HG02981 (cell line): ENCODE measurements at regions not wholly inside any gene's neighbourhood (a gene's known extent, or its start where the extent isn't known, plus 50 kb on each side); places are given as distances from the start of the nearest gene placed in this dataset.
"Not testable (repeated sequence)": the region's sequence is repeated elsewhere in the genome, so short reads cannot be mapped to it uniquely, and the experiment has no call there.

Experiments
- ATAC-seq: cut with Tn5 transposase; IDR thresholded peaks from one replicate; pipeline ENCODE4 v1.9.1; 2021; ENCODE audit warnings: mild to moderate bottlenecking, moderate library complexity; ENCODE audit not compliant: unreplicated experiment

DNA sequence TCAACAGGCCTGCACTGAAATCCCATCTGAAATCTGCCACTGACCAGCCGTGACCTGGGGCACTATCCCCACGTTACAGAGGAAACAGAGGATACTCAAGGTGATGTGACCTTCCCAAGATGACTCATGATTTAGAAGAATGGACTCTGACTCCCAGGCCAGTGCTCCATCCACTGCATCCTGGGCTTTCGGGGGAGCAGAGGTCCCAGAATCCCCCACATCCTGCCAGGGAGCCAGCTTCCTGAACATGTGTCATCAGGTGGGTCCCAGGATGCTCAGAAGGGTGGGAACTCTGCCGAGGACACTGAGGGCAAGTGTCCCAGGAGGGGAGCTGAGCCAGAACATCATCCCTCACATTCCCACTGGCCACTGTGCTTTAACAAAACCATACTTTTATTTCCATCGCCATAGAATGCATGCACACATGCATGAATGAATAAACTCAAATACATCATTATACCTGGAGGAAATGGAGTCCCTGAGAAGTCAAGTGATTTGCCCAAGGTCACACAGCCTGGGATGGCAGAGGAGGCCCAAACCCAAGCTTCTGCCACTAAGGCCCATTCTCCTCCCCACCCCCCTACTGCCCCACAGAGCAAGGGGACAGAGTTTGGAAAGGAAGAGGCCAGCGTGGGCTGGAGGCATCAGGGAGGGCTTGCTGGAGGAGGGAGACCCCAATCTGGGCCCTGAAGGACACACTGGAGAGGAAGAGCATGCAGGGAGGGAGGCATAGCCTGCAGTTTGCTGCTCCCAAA is 189.4 kb downstream of the MATN1 start:
- ATAC-seq = no peak

DNA sequence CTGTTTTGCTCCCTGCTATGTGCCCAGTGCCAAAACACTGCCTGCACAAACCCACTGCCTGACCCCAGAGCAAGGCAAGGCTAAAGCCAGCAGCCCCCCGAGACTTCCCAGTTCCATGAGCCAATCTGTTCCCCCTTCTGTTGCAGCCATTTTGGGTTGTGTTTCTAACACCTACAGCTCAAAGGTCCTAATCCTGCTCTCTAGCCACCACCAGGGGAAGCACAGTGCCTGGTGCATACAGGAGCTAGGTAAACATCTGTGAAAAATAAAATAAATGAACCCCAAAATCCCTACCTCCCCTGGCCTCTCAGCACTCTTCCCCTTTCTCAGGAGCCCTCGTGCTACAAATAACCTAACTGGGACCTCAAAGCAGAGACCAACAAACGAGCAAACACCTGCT is 190.2 kb downstream of the MATN1 start:
- no peak for ATAC-seq

DNA sequence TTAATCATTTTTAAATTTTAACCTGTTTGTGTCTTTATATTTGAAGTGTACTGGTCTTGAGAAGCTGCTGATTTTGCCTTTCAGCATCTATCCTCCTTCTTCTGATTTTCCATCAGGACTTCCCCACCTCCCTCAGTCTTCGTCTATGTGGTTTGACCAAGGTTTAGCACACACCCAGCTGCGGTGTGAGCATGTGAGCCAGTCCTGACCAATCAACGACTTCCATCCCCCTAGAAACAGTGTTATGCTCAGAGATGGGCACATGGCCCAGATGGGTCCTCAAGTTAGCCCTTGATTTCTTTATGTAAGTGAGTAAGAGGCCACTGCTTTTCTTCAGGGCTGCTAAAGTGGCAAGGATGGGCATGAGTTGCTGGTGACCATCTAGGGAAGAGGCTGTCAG is 190.8 kb downstream of the MATN1 start:
- ATAC-seq = no peak

DNA sequence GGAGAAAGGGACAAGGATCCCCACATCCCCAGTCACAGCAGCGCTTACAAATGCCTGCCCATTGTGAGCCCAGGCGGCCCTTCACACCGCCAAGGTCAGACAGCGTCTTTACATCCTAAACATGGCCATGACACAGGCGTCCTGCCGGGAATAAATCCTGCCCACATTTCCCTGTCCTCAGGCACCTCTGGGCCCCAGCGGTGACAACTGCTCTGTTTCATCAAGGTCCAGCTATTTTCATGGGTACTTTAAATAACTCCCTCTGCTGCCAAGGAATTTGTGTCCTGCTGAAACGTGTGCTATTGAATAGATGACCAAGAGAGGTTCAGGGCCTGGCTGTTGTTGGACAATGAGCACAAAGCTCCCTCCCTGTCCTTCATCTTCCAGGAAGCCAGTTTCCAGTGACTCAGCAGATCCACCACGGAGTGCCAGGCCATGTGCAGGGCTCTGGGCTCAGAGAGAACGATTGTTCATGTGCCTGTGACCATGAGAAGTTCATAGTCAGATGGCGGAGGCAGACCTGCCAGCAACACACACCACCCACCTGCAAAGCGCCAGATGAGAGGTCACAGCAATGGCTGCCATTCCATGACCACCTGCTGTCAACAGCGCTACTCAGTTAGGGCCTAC is 195.8 kb downstream of the MATN1 start:
- ATAC-seq = no peak

DNA sequence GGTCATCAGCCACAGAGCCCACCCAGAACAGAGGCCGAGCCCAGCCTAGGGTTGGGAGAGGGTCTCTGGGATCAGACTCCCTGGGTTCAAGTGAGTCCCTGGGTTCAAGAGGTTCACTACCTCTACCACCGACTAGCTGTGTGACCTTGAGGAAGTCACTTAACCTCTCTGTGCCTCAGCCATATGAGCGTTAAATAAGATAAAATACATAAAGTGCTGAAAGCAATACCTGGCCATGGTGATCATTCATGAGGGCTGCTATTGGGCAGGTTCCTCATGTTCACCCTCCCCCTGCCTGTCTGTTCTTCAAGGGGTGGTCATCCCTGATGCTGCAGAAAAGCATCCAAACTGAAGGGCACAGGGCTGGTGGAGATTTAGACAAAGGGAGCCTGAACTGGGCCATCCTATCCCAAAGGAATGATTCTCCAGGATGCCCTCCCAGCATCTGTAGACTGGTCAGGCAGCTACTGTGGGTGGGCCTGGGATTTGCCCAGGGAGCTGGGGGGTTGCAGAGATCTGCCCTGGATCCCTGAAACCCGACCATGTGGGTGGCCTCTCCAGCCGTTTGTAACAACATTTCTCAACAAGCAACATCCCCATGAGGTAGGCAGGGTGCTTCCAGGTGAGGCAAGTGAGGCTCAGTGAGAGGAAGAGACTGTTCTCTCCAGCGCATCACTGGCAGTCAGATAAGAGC is 196.6 kb downstream of the MATN1 start:
- ATAC-seq = no peak

DNA sequence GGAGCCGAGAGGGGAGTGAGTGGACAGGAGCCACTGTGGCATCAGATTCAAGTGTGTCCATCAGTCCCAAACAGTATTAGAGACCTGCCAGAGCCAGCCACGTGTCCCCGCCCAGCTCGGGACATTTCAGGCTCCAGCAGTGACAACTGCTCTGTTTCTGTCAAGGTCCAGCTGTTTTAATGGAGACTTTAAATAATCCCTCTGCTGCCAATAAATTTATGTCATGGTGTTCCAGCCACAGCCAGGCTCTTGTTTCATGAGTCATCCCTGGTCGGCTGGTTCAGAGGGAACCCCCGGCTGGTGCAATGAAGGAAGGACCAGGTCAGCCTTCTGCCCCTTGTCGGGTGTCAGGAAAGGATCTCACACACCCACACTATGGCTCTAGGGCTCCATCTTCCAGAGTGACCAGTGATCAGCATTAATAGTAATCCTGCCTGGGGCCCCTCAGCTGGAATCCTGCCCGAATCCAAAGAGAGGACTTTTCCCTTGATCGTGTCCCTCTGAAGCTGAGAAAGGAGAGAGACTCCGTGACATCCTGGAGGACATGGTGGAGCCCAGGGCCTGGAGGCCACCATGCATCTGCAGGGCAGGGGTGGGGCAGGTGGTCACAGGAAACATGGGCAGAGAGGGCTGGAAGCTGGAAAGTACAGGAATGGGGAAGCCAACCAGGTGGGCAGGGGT is 197.3 kb downstream of the MATN1 start:
- ATAC-seq = no peak

DNA sequence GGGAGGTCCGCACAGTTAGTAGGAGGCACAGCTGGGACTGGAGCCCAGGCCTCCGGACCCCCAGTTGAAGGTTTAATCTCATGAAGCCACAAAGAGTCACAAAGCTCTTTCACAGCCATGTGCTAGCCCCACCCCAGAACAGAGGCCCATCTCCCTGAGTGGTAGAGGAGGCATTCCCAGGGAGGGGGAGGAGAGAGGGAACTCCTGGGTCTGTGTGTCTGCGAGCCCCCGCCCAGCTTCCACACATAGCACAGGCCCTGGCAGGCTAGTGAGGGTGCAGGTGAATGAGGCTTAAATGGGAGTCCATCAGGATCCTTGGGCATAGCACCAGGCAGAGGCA is 197.8 kb downstream of the MATN1 start:
- ATAC-seq = no peak

DNA sequence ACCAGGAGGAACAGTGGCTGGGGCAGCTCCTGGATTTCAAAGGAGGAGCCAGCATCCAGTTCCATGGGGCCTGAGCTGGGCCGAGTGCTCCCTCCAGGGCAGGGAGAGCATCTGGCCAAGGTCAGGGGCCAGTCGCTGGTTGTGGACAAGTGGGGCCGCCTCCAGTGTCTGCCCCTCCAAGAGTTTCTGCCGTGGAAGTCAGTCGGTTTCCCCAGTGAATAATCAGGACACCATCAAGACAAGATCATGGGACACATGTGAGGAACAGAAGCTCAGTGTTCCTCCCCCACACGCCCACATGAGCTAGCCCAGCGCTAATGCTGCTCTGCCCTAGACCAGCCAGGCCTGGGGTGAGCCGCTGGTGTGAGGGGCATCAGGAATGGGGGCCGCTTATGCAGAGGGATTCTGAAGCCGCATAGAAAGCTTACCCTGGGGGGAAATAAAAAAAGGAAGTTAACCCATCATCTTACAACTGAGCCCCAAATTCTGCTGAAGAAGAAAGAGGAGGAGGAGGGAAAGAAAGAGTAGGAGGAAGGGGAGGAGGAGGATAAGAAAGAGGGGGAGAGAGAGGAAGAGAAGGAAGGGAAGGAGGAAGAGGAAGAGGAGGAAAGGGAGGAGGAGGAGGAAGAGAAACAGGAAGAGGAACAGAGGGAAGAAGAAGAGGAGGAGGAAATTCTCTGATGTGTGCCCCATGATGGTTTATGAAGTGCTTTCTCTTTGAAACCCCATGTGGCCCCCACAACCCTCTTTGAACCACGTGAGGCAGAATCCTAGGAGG is 198.4 kb downstream of the MATN1 start:
- no peak for ATAC-seq

DNA sequence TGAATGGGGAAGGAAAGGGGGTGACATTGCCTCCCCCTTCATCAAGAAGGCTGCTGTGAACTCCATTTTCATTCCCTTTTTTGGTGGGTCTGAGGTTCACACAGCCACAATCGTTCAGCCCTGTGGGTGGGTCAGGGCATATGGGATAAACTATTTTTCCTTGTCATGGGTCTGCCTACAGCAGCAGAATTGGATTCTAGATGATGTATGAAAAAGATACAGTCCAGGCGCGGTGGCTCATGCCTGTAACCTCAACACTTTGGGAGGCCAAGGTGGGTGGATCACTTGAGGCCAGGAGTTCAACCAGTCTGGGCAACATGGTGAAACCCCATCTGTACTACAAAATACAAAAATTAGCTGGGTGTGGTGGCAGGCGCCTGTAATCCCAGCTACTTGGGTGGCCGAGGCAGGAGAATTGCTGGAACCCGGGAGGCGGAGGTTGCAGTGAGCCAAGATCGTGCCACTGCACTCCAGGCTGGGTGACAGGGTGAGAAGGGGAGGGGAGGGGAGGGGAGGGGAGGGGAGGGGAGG is 199.3 kb downstream of the MATN1 start:
- not testable (repeated sequence) for ATAC-seq

DNA sequence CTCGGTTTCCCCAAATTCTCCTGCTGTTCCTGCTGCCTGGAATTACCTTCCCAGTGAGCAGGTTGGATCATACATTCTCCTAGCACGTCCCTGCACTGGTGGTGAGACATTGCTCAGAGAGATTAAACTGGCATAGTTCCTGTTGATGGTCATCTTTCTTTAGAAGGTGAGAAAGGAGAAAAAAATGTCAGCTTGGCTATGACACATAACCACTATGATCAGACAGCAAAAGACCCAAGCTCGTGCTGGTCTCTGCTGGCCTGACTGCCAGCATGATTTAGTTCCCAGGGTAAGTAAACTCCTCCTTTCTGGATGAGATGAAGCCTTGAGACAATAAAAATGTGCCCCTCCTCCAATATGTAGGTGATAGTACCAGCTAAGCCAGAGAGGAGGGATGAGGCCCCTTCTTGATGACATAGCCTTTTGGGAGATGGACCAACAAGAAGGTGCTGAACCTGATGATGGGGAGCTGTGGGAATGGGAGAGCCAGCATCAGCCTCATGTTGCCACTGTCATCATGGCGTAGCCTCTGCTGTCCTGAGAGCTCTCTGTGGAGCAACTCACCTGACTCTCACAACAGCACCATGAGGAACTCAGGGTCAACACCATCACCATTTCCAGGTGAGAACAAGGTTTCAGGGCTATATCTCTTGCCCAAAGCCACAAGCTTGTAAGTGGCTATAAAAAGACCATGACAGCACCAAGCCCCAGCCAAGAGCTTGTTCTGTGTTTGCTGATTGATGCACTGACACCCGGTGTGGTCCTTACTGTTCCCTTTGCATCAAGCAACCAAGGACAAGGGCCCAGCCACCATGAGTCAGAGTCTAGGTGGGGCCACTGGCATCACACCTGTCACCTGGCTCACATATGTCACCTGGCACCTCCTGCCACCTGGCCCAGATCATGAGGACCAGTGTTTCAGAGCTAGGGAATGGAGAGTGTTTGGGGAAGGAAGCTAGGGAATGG is 200.0 kb downstream of the MATN1 start:
- no peak for ATAC-seq

DNA sequence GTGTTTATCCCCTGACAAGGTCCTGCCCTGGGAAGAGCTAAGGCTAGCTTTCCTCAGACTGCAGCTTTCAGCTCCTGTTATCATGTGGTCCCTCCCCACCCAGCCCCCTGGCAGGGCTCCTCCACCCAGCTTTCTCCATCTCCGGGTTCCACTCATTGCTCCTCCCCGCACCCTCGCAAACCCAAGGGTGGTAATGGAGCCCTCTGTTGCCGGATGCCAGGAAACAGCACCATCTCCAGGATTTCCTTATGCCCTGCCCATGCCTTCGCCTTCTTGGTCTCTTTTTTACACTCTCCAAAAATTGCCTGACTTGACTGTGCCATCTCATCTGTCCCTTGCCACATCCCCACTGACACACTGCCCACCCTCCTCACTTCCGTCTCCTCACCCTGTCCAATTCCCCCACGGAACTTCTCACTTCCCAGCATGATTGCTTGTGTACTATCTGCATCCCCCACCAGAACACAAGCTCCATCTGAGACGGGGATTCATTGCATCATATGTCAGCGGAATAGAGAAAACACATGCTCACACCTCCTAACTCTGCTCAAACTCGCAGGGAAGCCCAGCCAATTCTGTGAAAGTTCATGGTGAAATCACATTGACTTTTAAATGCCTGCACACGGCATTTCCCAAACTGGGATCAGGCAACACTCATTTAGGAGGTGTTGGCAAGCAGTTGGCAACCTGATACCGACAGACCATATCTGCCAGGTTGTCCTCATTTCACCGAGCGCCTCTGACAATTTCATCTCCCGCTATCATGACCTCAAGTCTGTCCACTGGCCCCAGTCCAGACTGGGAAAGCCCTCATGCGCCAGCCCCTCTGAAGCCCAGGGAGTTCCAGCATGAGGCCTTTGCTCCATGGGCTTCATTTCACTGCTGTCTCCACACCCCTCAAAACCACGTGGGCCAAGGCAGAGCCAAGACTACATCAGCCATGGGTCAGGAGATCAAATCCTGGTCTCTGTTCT is 201.1 kb downstream of the MATN1 start:
- ATAC-seq = no peak

DNA sequence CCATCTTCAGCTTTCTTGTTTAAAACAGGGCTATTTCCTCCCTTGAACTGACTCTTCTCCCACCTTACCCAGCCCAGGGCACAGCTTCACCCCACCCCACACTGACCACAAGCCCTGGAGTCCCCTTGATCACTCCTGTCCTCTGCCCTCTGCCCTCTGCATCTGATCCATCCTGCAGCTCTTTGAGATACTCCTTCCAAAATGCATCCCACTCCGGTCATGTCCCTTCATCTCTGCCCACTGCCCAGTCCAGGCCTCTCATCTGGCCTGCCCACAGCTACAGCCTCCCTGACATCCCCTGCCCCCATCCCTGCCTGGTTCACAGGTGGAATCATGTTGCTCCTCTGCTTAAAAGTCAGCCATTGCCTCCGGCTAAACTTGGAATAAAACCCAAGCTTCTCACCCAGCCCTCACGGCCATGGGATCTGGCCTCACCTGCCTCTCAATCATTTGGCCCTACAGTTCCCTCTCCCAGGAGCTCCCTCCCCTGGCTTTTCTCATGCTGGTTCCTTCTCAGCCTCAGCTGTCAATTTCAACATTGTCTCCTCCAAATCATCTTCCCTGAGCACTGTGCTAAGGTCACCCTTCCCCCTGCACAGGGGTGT is 202.0 kb downstream of the MATN1 start:
- no peak for ATAC-seq

DNA sequence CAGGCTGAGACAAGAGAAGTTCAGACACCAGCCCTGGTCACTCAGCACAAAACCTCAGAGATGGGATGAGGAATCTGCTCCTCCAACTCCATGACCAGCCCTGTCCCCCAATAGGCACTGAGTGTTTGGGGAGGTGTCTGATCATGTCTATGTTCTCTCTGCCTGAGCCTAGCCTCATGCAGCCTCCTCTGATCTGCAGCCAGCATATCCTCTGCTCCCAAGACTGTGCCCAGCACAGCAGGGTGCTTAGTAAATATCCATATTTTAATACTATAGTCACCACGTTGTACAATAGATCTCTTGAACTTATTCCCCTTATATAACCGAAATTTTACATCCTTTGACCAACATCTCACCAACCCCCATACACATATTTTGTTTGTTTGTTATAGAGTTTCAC is 202.9 kb downstream of the MATN1 start:
- no peak for ATAC-seq

DNA sequence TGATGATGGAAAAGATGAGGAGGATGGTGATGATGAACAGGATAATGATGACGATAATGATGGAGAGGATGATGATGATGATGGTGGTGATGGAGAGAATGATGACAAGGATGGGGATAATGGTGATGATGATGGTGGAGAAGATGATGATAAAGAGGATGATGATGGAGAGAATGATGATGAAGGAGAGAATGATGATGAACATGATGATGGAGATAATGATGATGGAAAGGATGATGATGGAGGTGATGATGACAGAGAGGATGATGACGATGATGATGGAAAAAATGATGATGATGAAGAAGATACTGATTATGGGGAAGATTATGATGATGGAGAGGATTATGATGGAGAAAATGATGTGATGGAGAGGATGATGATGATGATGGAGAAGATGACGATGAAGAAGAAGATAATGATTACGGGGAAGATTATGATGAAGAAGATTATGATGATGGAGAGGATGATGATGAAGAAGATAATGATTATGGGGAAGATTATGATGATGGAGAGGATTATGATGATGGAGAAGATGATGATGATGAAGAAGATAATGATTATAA is 204.1 kb downstream of the MATN1 start:
- ATAC-seq = no peak

DNA sequence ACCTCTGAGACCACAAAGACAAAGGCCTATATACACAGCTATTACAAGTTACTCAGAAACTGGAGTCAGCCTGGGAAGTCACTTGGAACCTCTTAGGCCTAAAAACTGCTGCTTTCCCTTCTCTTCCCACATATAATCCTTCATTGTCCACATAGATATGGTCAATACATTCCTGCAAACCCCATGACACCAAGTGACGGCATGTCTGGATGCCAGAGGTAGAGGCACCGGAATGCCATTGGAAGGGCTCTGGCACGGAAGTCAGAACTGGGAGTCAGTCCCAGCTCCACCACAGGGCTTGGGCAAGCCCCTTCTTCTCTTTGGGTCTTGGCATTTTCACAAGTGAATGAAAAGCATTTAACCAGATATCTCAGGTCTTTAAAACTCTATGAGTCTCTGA is 204.7 kb downstream of the MATN1 start:
- no peak for ATAC-seq

DNA sequence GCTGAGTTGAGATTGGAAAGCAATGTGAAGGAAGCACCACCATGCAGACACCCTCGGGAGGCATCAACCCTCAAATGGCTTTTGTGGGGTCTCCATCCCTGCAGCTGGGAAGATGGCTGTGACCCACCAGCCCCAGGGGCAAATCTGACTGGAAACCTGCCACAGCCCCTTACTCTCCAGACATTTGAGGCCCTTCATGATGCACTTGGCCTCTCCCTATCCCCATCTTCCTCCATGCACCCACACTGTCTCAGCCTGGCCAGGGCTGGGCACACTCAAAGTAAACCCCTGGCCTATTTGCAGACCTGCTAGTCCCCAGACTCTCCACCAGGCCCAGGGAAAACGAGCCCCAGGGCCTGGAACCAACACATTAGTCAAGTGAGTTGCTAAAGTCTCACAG is 205.2 kb downstream of the MATN1 start:
- ATAC-seq = no peak

DNA sequence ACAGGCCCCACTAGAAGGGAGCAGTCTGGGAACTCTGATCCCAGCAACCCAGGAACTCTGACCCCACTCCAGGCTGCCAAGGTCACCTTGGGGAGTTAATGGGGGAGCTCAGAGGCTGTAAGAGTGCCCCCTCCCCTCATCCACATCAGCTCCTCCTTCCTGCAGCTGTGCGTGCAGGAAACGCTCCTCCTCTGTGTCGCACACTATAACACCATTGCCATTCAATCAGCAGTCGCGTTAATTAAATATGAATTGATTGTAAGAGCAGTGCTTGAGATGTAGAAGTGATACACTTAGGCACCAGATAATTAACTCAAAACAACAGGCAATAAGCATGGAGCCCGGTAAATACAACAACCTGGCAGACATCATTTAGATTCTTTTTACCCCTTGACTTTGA is 205.7 kb downstream of the MATN1 start:
- ATAC-seq = not testable (repeated sequence)

DNA sequence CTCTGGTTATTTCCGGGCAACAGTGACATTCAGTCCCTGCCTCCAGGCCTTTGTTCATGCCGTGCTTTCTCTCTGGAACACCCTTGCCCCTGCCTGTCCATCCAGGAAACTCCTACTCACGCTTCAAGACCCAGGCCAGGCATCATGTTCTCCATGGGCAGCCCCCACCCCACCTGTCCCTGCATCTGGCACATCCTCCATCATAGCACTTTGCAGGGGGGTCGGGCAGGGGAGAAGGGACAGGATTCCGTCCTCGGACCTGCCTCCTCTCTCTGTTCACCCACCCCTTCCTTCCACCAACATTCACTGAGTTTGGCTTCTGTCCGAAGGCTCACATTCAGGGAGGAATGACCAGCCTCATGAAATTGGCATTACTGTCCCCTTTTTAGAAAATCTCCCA is 206.1 kb downstream of the MATN1 start:
- not testable (repeated sequence) for ATAC-seq
